ACHN (cell line): ENCODE measurements at regions not wholly inside any gene's neighbourhood (a gene's known extent, or its start where the extent isn't known, plus 50 kb on each side); places are given as distances from the start of the nearest gene placed in this dataset.
A peak's percentile ranks its signal among the peaks of the same experiment; 100 is the strongest.
"Not testable (repeated sequence)": the region's sequence is repeated elsewhere in the genome, so short reads cannot be mapped to it uniquely, and the experiment has no call there.

Experiments
- DNase-seq: peaks from one replicate; pipeline ENCODE4 v3.0.0-alpha.2; 2015
- in situ Hi-C: cut with HindIII; loops from 2 replicates; pipeline ENCODE4 v1.10.0; 2017; ENCODE audit warnings: low sequenced_read_pairs, low pct_ligation_motif_present, low pct_unique_long_range_greater_than_20kb

DNA sequence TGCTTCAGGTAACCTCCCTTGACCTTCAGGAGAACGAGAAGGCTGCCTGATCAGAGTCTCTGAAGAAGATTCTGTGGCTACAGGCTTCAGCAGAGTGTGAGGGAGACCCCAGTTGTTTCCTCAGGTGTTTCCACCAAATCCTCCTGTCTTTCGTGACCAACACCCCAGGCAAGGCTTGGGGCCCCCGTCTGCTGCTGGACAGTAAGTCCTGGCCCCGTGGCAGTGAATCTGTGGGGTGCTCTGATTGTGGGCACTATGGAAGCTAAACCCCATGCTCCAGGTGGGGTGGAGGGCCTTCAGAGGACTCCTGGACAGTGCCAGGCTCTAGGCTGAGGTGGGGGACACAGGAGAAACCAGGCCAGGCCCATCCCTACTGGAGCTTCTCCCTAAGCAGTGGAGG, 3083.7 kb downstream of the RPIA start:
- in situ Hi-C loops, DNase-seq: not testable (repeated sequence)

DNA sequence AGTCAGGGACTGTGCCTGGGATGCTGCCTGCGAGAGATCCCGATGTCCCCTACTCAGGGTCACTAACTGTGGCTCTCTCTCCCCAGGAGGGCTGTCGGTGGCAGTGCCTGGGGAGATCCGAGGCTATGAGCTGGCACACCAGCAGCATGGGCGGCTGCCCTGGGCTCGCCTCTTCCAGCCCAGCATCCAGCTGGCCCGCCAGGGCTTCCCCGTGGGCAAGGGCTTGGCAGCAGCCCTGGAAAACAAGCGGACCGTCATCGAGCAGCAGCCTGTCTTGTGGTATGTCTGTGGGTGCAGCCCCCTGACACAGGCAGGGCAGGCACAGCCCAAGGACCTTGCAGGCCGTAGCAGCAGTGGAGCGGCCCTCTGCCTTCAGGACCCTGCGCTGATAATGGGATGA, 3088.9 kb downstream of the RPIA start:
- DNase-seq, in situ Hi-C loops: not testable (repeated sequence)

DNA sequence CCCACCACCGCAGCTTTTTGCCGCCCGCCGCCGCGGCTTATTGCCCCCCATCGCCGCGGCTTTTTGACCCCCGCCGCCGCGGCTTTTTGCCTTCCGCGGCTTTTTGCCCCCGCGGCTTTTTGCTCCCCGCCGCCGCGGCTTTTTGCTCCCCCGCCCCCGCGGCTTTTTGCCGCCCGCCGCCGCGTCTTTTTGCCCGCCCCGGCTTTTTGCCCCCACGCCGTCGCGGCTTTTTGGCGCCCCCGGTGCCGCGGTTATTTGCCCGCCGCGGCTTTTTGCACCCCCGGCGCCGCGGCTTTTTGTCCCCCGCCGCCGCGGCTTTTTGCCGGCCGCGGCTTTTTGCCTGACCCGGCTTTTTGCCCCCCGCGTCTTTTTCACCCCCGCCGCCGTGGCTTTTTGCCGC, 3061.8 kb upstream of the TEKT4 start:
- in situ Hi-C loops, DNase-seq: not testable (repeated sequence)

DNA sequence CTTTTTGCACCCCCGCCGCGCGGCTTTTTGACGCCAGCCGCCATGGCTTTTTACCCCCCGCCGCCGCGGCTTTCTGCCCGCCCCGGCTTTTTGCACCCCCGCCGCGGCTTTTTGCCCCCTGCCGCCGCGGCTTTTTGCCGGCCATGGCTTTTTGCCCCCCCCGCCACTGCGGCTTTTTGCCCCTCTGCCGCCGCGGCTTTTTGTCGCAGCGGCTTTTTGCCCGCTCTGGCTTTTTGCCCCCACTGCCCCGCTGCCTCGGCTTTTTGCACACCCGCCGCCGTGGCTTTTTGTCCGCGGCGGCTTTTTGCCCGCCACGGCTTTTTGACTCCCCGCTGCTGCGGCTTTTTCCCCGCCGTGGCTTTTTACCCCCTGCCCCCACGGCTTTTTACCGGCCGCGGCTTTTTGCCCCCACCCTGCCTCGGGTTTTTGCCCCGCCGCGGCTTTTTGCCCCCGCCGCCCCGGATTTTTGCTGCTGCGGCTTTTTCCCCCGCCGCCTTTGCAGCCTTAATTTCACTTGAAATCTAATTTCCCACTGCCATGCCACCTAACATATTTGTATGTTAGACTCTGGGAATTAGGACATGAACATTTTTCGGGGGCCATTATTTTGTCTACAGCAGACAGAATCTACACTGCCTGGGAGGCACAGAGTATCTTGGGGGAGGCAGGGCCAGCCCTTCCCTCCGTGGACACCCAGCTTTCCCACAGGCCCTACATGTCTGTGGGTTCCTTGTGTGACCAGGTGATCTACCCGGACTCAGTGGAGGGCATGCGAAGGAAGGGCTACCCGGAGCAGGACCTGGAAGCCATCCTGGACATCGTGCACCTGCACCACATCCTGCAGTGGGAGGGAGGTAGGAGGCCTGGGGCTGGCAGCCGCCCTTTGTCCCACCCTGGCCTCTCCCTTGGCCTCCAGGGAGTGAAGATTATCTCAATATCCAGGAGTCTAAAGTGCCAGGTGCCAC, 3031.0 kb upstream of the TEKT4 start:
- in situ Hi-C loops, result no loop called here
- DNase-seq, result no peak

DNA sequence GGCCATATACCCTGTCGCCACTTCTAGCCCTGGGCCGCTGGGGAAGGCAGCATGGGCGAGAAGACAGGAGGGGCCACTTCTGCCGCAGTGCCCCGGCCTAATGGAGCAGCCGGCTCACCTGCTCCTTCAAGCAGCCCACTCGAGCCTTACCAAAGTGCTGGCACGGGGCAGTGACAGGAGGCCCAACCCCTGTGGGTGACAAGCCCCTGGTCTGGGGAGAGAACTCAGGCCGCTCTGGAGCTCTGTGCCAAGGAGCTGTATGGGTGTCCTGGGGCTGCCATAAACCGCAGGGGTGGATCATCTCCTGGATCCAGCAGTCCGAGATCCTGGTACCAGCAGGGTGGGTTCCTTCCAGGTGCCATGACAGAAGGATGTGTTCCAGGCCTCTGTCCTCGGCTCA, 3029.0 kb upstream of the TEKT4 start:
- in situ Hi-C loops, DNase-seq: not testable (repeated sequence)

DNA sequence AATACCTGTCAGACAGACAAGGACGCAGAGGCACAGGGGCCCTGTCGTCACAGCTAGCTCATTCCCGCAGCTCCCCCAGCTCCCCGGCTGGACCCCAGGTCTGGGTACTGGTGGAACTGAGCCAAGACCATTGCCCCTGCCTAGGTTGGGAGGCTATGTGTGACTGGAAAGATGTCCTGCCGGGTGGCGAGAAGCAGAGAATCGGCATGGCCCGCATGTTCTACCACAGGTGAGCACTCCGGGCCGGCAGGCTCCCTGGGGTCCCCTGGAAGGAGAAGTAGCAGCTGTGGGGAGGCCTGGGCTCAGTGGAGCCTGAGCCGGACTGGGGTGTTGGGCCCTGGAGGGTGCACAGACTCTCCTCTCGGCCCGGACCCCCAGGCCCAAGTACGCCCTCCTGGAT, 3028.3 kb upstream of the TEKT4 start:
- DNase-seq, in situ Hi-C loops: not testable (repeated sequence)

DNA sequence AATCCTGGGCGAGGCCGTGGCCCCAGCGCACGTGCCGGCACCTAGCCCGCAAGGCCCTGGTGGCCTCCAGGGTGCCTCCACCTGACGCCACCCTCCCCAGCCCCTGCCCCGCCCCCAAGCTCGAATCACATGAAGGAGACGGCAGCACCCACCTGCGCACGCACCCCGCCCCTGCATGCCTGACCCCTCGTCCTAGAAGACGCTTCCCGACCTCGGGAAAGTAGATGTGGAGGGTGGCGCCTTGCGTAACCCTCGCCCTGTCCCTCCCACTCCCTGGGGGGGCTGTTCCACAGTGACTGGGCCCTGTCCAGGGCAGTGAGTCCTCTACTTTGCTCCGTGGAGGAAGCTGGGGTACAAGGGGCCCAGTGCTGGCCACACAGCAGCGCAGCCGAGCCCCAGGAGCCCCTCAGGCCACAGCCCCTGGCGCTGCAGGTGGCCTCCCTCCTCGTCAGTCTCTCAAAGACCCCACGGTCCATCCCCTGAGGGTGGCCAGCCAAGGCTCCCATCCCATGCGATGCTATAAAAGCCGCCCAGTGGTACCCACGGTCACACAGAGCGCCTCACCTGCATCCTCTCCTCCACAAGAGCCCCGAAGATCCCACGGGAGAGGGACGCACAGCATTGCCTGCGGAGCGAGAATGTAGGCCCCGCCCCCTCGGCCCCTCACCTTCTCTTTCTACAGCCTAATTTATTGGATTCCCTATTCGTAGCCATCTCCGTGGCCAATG, 3027.3 kb upstream of the TEKT4 start:
- in situ Hi-C loops, result not testable (repeated sequence)

DNA sequence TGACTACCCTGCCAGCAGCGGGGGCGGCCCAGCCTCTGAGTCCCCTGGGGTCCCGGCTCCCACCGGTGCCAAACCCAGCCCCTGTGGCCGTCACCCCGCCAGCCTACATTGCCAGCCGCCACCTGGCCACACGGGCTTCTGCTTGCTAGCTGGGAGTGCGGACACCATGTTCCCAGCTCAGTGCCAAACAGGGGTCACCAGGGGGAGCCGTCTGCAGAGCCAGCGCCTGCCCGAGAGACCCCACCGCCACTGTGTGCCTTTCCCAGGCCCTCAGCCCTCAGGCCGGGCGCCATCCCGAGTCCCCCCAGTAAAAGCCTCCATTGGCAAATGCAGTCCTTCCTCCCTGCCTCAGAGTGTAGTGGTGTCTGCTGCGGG, 3026.8 kb upstream of the TEKT4 start:
- in situ Hi-C loops, DNase-seq: not testable (repeated sequence)

More for the DNA sequence above, 3027.3 kb upstream of the TEKT4 start:
- DNase-seq, result not testable (repeated sequence)

DNA sequence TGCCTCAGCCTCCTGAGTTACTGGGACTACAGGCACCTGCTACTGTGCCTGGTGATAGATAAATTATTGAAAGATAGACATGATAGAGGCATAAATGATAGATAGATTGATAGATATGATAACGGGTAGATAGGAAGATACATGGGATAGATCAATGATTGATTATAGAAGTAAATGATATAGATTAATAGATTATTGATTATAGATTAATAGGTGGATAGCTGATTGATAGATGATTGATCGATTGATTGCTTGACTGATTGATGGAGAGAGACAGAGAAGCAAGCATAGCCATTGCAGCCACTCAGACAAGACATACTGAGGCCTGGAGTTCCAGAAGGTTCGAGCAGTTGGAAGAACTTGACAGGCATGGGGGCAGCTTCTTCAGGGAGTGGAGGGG, 3024.8 kb upstream of the TEKT4 start:
- in situ Hi-C loops, DNase-seq: not testable (repeated sequence)

DNA sequence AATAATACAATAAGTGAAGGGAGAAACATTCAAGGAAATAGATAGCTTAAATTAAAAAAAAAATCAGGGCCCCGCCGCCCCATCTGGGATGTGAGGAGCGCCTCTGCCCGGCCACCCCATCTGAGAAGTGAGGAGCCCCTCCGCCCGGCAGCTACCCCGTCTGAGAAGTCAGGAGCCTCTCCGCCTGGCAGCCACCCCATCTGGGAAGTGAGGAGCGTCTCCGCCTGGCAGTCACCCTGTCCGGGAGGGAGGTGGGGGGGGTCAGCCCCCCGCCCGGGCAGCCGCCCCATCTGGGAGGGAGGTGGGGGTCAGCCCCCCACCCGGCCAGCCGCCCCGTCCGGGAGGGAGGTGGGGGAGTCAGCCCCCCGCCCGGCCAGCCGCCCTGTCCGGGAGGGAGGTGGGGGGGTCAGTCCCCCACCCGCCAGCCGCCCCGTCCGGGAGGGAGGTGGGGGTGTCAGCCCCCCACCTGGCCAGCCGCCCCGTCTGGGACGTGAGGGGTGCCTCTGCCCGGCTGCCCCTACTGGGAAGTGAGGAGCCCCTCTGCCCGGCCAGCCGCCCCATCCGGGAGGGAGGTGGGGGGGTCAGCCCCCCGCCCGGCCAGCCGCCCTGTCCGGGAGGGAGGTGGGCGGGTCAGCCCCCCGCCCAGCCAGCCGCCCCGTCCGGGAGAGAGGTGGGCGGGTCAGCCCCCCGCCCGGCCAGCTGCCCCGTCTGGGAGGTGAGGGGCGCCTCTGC, 3019.4 kb upstream of the TEKT4 start:
- in situ Hi-C loops, result not testable (repeated sequence)

DNA sequence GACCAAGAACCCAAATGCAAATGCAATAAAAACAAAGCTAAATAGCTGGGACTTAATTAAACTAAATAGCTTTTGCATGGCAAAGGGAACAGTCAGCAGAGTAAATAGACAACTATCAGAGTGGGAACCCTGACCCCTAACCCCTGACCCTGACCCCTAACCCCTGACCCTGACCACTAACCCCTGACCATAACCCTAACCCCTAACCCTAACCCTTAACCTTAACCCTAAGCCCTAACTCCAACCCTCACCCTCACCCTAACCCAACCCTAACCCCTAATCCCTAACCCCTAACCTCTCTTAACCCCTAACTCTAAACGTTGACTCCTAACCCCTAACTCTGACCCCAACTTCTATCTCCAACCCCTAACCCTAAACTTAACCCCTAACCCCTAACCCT, 3014.3 kb upstream of the TEKT4 start:
- in situ Hi-C loops, result not testable (repeated sequence)

More for the DNA sequence above, 3019.4 kb upstream of the TEKT4 start:
- not testable (repeated sequence) for DNase-seq

DNA sequence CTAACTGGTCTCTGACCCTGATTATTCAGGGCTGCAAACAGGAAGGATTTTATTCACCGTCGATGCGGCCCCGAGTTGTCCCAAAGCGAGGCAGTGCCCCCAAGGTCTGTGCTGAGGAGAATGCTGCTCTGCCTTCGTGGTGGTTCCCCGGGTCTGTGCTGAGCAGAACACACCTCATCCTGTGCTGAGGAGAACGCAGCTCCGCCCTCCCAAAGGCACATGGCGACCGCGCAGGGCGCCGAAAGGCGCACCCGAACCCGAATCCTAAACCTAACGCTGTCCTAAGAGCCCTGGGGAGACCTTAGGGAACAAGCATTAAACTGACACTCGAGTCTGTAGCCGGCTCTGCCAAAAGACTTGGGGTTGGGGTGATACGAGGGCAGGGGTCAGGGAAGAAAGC, 3013.5 kb upstream of the TEKT4 start:
- DNase-seq, in situ Hi-C loops: not testable (repeated sequence)

More for the DNA sequence above, 3014.3 kb upstream of the TEKT4 start:
- not testable (repeated sequence) for DNase-seq

DNA sequence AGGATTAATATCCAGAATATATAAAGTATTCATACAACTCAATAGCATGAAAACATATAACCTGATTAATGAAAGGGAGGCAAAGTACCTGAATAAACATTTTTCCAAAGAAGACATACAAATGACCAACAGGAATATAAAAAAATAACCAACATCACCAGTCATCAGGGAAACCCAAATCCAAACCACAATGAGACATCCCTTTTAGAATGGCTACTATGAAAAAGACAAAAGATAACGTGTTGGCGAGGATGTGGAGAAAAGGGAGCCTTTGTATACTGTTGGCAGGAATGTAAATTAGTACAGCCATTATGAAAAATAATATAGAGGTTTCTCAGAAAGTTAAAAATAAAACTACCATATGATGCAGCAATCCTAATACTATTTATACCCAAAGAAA, 2999.5 kb upstream of the TEKT4 start:
- DNase-seq, in situ Hi-C loops: not testable (repeated sequence)

DNA sequence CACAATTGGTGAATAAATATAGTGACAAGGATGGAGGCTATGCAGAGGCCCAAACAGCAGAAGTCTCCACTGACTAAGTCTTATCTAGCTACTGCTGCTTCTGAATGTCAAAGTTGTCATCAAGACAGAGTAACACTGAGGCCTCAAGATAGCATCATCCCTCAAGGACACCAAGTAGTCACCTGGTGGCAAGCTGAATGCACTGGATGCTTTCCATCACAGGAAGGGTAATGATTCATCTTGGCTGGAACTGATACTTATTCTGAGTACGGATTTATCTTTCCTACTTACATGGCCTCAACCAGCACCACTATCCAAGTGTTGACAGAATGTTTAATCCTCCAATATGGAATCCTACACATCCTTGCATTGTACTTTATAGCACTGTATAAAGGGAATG, 2997.8 kb upstream of the TEKT4 start:
- in situ Hi-C loops, DNase-seq: not testable (repeated sequence)

DNA sequence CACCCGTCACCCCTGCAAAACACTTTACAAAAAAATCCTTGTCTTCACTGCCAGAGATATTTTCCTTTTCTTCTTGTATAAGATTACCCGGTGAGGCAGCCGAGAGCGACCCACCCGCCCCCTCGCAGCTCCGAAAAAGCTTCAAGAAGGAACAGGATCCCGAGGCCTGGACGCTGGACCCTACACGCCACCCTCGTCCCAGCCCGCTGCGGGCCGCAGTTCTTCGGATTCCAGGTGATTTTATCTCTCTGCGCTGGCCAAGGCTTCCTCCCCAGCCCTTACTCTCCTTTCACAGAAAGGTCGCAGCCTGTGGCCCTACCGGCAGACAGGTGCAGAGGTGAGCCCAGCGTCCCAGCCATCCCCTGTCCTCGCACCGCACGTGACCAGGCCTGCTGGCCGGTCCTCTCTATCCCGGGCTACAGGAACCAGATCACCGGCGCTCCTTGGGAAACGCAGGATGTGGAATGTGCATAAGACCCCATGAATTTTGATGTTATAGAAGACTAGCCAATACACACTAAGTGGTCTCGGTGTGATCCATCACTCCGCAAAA, 2993.5 kb upstream of the TEKT4 start:
- DNase-seq, in situ Hi-C loops: not testable (repeated sequence)

DNA sequence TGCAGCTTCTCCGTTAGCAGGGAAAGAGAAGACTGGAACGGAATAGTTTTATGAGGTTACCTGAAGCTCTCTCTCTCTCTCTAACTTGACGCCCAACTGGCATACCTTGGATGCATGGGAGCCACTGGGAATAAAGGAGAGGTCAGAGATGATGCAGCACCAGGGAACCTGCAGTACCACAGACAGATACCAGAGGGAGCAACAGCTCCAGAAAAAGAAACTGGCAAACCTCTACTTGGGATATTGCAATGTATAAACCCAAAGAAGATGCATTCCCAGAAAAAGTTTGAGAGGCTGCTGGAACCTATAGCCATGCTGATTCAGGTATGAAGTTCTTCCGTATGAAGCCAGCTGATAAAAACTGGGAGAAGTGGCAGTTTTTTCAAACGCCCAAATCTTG, 2976.1 kb upstream of the TEKT4 start:
- peak; percentile 3 for DNase-seq
- in situ Hi-C loops, result not testable (repeated sequence)

DNA sequence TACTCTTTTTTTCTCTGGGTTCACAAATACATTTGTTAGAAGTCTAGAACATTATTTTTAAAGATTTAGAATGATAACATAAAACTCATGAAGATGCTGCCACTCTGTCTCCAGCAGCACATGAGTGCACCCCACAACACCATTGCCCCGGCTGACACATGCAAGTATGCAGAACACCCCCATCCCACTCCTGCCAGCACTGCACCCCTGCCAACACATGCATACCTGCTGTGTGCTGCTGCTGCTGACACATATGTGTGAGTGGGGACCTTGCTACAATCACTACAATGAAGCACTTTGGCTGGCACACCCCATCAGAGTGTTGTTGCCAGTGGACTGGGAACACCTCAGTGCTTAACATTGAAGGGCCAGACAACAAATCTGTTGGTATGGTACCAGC, 2953.6 kb upstream of the TEKT4 start:
- in situ Hi-C loops, DNase-seq: not testable (repeated sequence)
